LHCN-M2 (cell line): ENCODE measurements at regions not wholly inside any gene's neighbourhood (a gene's known extent, or its start where the extent isn't known, plus 50 kb on each side); places are given as distances from the start of the nearest gene placed in this dataset.
A peak's percentile ranks its signal among the peaks of the same experiment; 100 is the strongest.
"Not testable (repeated sequence)": the region's sequence is repeated elsewhere in the genome, so short reads cannot be mapped to it uniquely, and the experiment has no call there.

Source experiments
- DNase-seq: peaks from one replicate; pipeline ENCODE4 v3.0.0-alpha.2; 2012; ENCODE audit warnings: low read depth

DNA sequence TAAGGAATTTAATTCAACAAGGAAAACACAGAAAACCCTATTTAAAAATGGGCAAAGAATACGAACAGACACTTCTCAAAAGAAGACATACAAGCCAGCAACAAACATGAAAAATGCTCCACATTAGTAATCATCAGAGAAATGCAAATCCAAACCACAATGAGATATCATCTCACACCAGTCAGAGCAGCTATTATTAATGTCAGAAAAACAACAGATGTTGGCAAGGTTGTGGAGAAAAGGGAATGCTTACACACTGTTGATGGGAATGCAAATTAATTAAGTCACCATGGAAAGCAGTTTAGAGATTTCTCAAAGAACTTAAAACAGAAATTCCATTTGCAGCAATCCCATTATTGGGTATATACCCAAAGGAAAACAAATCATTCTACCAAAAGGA lies 55.2 kb downstream of the GCC1 start:
- peak; percentile 10 for DNase-seq

- no peak for DNase-seq
These were observed 57.8 kb downstream of the GCC1 start for GRCh38 chr7:127527561-127527960.

DNA sequence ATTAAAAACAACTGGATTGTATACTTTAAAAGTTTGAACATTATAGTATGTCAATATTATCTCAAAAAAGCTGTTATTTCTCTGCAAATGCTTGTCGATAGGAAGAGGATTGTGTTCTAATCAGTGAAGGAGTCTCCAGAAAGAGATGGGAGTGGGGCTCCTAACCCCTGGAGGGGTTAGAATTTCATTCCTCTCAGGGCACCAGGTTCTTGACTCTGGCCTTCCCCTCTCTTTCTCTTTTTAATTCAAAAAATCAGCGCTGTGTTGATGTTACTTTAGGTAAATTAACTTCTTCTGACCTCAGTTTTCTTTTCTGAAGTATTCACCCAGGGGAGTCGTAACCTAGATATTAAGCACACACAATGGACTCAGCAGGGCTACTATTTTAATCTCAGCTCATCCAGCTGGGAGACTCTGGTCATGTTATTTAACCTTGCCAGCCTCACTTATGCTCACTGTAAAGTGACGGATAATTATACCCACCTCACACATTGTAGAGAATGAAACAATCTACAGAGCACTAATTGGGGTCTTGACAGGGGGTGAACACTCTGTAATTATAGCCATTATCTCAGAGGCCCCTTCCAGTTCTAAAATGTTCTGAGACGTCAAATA lies 59.4 kb downstream of the GCC1 start:
- DNase-seq = no peak

- DNase-seq = no peak
These were observed 69.1 kb downstream of the GCC1 start for GRCh38 chr7:127516320-127516719.

- peak; percentile 42 for DNase-seq
These were observed 70.9 kb downstream of the GCC1 start for GRCh38 chr7:127514499-127514898.

- no peak for DNase-seq
These were observed 72.1 kb downstream of the GCC1 start for GRCh38 chr7:127513311-127513710.

GRCh38 chr7:127512663-127513062 lies 72.7 kb downstream of the GCC1 start:
- DNase-seq = no peak

DNA sequence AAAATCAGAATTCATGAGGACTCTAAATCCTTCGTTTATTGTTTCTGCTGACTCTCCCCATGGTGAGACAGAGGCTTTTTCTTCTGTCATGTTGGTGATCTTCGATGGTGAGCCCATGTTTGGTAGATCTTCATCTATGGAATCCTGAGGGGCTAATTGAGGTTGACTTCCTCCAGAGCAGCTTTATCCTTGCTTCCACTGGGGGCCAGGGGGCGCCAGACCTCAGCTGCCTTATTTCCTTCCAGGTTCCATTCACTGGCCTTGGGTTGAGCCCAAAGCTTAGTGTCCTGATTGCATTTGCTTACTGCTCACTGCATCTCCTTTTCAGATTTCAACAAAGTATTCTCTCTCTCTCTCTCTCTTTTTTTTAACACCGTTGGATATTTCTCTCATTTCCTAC lies 80.7 kb downstream of the GCC1 start:
- DNase-seq = peak; percentile 23

- DNase-seq = no peak
These were observed 83.6 kb downstream of the GCC1 start for GRCh38 chr7:127501817-127502216.

DNA sequence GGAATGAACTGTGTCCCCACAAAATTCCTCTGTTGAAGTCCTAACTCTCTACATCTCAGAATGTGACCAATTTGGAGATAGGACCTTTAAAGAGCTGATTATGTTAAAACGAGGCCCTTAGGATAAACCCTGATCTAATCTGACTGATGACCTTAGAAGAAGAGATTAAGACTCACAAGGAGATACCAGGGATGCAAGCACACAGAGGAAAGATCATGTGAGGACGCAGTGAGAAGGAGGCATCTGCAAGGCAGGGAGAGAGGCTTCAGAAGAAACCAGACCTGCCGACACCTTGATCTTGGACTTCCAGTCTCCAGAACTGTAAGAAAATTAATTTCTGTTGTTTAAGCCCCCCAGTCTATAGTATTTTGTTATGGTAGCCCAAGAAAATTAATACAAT lies 94.9 kb upstream of the ZNF800 start:
- no peak for DNase-seq

DNA sequence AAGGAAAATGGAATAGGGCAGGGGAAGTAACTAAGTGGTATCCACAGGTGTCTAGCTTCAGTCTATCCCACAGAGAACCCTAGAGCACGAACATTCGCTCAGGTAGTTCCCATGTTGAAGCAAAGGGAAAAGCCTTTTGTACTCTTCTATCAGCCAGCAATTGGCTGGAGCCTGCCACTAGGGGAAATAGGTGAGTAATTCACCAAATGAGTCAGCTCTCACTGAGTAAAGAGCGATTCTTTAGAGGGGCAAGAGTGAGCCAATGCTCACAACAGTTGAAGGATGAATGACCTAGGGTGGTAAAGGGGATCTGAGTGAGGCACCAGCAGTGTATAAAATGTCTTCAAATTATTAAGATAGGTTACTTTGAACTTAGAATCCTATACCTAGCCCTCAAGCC lies 94.1 kb upstream of the ZNF800 start:
- DNase-seq = peak; percentile 2

- no peak for DNase-seq
These were observed 93.0 kb upstream of the ZNF800 start for GRCh38 chr7:127485482-127485881.

GRCh38 chr7:127484954-127485353 lies 92.4 kb upstream of the ZNF800 start:
- DNase-seq = no peak

DNA sequence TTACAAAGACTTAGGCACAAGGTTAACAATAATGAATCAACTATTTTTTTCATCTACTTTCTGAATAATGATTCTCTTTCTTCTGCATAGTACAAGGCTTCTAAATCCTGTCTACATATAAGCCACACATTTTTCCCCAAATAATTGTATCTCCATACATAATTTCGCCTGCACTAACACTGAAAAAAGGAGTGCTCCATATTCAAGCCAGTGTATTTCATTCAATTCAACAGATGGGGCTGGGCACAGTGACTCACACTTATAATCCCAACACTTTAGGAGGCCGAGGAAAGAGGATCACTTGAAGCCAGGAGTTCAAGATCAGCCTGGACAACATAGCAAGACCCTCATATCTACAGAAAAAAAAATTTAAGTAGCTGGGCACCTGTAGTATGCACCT lies 86.0 kb upstream of the ZNF800 start:
- no peak for DNase-seq

DNA sequence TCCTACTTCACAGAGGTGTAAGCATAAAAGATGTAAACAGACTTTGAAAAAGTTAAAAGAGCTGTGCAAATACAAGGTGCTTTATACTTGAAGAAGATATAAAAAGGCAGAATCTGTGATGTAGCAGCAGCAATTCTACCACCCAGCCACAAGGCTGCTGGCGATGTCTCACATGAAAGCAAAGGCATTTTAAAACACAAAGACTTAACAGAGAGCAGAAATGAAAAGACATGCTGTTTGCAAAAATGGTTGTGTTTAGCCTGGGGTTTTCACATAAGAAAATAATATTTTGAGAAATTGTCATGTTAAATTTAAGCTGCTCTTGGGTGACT lies 85.5 kb upstream of the ZNF800 start:
- no peak for DNase-seq

- DNase-seq = no peak
These were observed 85.0 kb upstream of the ZNF800 start for GRCh38 chr7:127477295-127478023.

GRCh38 chr7:127476618-127477017 lies 84.1 kb upstream of the ZNF800 start:
- DNase-seq = no peak

- DNase-seq = peak; percentile 8
These were observed 81.9 kb upstream of the ZNF800 start for GRCh38 chr7:127474457-127474856.

DNA sequence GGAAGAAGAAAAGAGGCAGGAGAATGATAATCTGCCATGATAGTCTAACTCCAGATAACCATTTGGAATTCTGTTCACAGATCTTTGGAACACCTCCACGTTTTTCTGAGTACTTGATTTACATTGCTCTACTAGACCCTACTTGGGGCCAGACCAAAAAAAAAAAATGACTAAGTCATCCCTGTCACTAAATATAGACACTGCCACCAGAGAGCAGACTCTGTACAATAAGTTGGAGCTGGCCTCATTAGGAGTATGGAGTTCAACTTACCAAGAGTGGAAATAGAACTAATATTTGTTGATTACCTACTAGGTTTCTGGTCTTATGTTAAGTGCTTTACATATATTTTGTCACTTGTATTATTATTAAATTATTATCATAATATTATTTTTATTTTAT lies 80.9 kb upstream of the ZNF800 start:
- no peak for DNase-seq

- DNase-seq = no peak
These were observed 67.6 kb upstream of the ZNF800 start for GRCh38 chr7:127460077-127460476.

DNA sequence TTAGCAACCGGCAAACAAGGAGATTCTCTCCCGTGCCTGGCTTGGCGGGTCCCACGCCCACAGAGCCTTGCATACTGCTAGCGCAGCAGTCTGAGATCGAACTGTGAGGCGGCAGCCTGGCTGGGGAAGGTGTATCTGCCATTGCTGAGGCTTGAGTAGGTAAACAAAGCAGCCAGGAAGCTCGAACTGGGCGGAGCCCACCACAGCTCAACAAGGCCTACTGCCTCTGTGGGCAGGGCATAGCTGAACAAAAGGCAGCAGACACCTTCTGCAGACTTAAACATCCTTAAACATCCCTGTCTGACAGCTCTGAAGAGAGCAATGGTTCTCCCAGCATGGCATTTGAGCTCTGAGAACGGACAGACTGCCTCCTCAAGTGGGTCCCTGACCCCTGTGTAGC lies 58.8 kb upstream of the ZNF800 start:
- not testable (repeated sequence) for DNase-seq

- DNase-seq = no peak
These were observed 56.1 kb upstream of the ZNF800 start for GRCh38 chr7:127448566-127448965.

DNA sequence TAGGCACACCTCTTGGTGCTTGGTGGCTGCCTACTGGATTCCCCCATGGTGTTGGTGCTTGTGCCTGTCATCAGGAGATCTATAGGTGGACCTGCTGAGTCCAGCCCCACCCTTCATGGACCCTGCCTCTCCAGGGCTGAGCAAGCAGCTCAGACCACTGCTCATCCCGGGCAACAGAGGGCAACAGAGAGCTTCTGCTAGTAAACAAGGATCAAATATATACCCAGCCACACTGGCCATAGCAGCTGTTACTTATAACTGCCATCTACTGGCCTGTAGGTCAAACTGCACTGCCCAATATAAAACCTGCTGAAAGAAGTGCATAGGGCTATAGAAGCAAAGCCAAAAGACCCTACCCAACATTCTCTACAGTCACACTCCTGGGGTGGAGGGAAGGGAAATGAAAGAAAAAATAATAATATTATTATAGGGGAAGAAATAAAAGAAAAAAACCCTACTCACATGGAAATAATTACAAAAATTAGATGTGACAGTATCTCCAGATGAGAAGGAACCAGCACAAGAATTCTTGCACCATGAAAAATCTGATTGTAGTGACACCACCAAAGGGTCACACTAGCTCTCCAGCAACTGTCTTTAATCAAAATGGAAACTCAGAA lies 54.9 kb upstream of the ZNF800 start:
- peak; percentile 62 for DNase-seq
